Umbilical cord (tissue), 1 donor: ENCODE measurements at regions not wholly inside any gene's neighbourhood (a gene's known extent, or its start where the extent isn't known, plus 50 kb on each side); places are given as distances from the start of the nearest gene placed in this dataset.
A peak's percentile ranks its signal among the peaks of the same experiment; 100 is the strongest.
"Not testable (repeated sequence)": the region's sequence is repeated elsewhere in the genome, so short reads cannot be mapped to it uniquely, and the experiment has no call there.

Experiments
- DNase-seq: peaks from one replicate; pipeline ENCODE4 v3.0.0-alpha.2; 2015; ENCODE audit warnings: low spot score

DNA sequence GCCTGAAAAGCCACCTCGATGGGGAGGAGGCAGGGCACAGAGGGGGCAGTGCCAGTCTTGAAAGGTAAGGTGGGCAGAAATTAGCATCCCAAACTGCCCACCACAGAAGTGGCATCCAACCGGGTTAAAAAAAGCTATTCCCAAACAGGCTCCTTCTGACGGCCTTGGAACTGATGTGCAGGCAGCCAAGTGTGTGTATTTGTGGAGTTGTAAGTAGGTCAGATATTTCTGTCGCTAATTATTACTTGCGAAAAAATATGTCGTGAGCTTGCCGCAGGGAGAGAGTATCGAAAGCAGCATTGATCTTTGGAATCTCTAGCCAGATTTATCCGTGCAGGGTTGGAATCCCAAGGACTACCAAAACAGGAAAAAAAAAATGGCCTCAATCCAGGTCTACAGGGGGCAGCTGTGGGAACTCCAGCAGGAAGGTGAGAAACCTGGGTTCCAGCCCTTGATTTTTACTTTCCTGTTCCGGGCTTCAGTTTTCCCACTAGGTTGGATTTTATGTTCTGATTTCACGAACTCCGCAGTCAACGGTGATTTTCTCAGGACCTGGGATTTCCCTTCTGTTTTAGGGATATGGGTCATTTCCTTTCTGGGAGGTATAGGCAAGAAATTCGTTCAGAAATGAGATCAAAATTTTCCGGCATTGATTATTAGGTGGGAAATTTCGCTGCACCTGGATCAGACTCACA lies 200.8 kb downstream of the RGS3 start:
- no peak for DNase-seq

DNA sequence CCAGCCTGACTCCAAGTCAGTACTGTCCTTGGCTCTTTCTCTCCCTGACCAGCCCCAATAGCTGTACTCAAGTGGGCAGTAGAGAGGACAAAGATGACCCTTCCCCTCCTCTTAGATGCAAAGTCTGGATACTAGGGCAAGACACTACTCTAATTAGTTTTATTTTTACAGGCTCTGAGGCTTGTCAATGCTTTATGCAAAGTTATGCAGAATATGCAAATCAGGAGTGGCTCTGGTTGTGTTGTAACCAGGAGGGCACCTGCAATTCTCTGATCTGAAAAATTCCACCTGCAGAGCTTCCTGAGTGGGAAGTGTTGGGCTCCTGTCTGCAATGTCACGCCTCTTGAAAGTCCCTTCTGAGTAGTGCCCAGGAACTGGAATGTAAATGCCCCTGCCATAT lies 201.5 kb downstream of the RGS3 start:
- no peak for DNase-seq

DNA sequence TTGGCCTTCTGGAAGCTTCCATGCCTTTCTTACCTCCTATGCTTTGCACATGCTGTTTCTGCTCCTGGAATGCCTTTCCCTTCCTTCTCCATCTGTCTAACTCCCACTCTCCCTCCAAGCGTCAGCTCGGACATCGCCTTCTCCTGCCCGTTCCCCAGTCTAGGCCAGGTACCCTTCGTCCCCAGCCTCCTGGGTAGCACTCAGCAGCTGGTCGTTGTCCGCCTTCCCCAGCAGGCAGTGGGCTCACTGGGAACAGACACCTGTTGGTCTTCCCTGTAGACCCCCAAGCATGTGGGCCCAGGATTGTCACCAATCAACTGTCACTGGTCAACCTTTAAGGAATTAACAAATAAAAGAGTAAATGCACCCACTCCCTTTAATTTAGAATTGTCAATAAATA lies 202.2 kb downstream of the RGS3 start:
- no peak for DNase-seq

DNA sequence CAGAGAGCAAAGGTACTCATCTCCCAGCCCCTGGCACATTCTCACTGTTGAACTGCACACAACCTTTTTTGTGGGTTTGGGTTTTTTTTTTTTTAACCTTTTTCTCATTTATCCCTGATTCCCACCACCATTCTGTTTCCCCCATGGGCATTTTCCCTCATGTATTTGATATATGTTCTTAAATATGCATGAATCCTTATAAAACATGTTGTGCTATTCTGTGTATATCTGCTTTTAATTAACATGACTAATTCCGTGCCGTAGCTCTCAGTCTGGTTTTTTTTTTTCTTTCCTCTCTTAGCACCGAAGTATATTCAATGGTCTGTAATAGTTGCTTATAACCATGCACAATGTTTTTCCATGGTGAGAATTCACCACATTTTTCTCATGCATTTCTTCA lies 204.5 kb downstream of the RGS3 start:
- no peak for DNase-seq

DNA sequence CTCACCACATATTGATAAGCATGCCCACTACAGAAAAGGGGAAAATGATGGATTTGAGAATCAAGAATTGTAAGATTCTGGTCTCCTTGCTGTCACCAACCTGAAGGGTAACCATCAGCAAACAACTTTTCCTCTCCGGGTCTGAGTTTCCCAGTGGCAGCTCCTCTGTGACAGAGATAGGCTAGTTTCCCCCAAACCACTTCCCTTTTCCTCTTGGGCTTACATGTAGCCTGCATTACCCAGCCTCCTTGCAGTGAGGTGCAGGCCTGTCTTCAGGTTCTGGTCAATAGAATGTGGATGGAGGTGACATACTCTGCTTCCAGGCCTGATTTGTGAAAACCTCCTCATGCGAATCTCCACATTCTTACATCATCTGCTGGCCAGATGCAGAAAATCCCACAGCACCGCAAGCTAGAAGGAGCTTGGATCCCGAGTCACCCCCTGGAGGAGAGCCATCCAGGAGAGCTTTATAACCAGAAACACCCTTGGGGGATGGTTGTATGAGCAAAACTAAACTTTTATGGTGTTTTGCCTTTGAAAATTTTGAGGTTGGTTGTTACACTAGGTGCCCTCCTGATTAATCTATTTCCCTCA lies 206.1 kb downstream of the RGS3 start:
- no peak for DNase-seq

DNA sequence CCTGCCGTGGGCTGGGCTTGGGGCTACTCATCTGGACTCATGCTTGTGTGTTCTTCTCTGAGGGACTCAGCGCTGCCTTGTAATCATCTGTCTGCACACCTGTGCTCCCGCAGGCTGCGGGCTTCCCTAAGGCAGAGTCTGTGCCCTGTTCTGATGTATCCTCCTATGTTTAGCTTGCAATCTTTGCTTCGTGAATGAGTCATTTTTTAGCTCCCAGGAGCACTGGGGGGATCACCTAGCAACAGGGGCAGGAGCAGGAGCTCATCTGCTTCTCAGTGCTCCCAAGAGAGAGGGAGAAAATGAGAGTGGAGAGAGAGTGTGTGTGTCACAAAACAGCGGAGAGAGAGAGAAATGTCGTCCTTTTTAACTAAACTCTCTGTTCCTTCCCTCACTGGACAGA lies 202.4 kb upstream of the ZNF618 start:
- DNase-seq: no peak

DNA sequence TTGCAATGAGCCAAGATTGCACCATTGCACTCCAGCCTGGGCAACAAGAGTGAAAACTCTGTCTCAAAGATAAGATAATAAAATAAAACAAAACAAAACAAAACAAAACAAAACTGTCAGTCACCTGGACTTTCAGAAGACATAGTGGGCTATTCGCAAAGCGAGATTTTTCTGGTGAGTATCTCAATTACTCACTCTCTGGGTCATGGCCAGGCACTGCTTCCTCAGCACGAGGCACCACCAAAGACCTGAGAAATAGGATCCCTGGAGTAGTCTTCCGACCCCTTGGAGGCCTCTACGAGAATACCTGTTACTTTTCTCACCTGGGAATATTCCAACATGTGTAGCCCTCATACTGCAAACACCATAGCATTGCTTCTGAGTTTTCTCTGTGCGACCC lies 201.7 kb upstream of the ZNF618 start:
- DNase-seq: no peak

DNA sequence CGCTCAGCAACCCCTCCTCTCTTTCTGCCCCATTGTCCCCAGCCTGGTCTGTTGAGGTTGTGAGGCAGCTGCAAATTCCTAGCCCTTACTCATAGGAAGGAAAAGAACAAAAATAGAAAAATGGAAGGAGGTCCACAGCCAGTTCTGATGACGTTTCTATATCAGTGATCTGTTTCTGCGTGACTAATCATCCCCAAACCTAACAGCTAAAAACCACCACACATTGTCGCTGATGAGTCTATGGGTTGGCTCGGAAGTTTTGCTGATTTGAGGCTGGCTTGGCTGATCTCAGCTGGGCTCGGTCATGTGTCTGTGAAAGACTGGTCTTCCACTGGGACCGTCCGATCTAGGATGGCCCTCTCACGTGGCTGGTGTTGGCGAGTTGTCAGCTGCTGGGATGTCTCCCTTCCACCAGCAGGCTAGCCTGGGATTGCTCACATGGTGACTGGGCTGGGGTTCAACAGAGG lies 200.6 kb upstream of the ZNF618 start:
- no peak for DNase-seq

DNA sequence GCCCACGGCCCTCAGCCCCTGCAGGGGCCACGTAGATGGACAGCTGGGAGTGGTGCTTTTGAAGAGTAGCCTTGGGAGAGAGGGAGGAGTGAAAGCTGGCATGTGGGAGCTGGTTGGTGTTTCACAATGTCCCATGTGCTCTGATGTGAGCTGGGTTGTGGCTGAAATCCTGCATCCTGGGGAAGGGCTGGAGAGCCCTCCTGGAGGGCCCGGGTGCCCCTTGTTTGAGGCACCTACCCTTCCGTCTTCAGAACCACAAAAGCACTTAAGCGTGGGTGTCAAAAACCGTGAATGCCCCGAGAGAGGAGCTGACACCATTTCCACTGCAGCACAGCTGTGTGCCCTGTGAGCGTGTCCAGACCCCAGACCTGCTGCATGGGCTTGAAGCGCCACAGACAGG lies 199.1 kb upstream of the ZNF618 start:
- DNase-seq: no peak

DNA sequence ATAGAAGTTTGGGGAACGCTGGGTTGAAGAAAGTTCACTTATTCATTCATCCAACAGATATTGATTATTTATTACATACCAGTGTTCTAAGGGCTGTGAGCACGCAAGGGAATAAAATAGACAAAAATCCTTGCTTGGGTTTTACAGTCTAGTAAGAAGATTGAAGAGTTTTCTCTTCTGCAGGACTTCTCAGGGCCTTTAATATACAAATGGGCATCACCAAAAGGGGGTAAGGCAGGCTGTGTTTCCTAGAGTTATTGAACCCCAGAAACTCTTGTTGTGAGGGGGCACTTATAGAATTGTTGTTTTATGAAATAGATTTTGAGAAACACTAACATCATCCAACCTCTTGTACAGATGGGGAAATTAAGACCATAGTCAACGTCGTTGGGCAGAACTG lies 198.5 kb upstream of the ZNF618 start:
- DNase-seq: no peak

DNA sequence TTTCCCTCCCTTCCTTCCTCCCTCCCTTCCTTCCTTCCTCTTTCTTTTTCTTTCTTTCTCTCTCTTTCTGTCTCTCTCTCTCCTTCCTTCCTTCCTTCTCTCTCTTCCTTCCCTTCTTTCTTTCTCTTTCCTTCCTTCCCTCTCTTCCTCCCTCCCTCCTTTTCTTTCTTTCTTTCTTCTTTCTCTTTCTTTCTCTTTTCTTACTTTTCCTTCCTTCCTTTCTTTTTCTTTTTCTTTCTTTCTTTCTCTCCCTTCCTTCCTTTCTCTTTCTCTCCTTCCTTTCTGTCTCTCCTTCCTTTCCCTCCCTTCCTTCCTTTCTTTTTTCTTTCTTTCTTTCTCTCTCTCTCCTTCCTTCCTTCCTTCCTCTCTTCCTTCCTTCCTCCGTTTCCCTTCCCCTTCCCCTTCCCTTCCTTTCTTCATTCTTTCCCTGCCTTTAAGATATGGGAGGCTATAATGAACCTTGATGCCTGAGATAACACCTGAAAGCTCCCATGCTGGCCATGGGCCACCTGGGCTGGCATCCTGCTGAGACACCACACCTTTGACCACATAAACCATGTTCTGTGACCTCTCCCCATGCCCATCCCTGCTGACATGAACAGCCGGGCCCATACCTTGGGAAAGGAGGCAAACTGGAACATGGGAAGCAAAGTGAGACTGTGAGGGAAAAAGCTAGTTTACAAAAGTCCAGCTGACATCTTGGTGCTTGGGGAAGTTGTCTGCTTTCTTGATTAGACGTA lies 197.8 kb upstream of the ZNF618 start:
- no peak for DNase-seq

DNA sequence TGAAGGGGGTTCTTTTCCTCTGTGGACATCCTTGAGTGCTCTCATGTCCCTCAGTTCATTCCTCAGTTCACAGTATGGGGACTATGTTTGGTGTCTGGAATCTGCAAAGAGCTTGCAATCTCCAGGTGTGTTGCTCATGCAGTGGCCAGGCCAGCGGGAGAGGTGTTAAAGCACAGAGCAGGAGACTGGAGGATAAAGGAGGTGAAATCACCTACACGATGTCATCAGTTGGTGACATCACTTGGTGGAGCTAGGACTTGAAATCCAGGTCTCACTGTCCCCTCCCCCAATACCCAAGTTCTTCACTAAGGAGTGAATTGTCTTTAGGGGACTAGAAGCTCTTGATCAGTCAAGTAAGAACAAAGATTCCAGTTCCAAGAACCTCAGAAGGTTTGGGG lies 197.3 kb upstream of the ZNF618 start:
- DNase-seq: no peak

DNA sequence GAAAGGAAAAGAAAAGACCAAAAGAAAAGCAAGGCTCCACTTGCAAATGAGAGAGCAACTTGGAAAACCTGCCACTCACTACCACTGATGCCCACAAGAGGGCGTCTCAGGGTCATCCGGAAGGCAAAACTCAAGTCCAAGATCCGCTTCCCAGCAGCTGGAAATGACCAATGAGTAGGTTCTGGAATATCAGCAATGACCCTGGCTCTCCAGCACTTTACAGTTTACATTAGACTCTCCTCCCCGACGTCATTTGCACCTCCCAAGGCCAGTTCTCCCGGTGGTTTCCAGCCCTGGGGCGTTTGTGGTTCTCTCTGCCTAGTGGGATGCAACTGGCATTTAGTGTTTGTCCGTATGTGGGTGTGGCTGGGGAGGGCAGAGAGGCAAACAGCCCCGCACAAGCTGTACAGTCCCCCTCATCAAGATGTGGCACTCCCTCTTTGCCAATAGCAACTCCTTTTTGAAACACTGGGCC lies 193.8 kb upstream of the ZNF618 start:
- DNase-seq: peak; percentile 74

DNA sequence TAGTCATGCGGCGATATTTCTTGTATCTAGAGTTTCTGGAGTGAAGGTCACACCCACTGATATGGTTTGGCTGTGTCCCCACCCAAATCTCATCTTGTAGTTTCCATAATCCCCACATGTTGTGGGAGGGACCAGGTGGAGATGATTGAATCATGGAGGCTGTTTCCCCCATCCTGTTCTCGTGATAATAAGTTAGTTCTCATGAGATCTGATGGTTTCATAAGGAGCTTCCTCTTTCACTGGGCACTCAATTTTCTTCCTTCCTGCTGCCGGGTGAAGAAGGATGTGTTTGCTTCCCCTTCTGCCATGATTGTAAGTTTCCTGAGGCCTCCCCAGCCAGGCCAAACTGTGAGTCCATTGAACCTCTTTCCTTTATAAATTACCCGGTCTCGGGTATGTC lies 190.5 kb upstream of the ZNF618 start:
- not testable (repeated sequence) for DNase-seq

DNA sequence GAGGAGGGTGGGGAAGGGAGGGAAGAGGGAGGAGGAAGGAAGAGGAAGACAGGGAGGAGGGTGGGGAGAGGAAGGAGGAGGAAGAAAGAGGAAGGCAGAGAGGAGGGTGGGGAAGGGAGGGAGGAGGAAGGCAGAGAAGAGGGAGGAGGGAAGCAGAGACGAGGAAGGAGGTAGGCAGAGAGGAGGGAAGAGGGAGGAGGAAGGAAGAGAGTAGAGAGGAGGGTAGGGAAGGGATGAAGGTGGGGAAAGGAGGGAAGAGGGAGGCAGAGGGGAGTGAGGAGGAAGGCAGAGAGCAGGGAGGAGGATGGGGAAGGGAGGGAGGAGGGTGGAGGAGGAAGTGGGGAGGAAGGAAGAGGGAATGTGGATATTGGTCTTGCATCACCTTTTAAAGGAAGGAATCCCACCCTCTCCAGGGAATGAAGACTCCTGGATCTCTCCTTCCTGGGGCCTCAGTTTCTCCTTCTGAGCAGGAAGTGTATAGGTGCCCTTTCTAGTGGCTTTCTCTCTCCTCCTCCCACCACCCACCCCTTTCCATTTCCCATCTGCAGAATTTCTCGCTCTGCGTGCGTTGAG lies 188.9 kb upstream of the ZNF618 start:
- DNase-seq: no peak

DNA sequence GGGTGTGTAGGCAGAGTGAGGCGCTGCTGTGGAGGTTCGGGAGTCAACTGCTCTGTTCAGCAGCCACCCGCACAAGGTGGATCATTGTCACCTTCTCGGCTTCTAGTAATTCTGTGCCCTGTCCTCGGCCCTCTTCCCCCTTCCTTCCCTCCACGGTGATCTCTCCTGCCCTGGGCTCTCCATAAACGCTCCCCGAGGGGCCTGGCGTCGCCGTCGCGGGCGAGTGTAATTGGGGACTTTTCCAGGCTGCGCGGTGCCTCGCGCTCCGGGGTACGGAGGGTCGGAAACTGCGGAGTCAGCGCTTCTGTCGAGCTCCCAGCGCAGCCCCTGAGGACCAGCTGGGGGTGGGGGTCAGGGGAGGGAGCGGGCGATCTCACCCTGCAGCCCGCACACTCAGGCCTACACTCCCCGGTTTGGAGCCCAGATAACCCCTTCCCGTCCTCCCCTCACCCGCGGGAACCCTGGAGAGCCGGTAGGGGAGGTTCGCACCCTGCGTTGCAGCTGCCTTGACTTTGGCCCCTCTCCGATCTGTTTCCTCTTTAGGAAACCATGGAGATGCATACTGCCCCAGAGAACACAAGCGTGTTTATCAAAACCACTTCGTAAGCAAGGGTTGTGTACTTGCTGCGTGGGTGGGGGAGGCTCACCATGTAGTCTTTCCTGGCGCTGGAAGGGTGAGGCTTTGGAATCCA lies 188.3 kb upstream of the ZNF618 start:
- peak; percentile 12 for DNase-seq

DNA sequence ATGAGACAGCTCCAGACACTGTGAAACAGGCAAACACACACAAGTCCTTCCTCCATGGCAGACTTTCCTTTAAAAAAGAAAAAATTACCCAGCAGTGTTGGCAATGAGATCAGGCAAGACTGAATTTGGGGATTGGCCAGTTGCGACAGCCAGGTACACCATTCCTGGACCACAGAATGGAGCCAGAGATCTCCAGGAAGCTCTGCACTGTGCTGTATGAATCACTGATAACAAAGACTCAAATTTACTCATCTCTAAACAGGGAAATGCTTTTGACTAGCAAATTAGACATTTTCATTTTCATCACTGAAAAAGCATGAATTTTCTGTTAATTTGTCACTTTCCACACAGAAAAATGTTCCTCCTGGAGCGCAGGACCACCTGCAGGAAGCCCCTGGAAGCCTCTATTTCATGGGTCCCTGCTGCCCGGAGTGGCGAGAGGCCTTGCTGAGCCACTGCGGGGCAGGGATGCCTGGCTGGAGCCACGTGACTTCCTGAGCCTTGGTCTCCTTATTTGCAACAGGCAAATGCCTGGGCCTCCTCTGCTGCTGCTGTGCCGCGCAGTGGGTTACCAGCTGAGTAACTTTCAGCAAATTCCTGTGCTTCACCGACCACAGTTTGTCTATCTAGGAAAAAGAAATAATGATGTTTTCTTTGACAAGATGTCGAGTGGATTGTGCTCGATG lies 185.9 kb upstream of the ZNF618 start:
- no peak for DNase-seq

DNA sequence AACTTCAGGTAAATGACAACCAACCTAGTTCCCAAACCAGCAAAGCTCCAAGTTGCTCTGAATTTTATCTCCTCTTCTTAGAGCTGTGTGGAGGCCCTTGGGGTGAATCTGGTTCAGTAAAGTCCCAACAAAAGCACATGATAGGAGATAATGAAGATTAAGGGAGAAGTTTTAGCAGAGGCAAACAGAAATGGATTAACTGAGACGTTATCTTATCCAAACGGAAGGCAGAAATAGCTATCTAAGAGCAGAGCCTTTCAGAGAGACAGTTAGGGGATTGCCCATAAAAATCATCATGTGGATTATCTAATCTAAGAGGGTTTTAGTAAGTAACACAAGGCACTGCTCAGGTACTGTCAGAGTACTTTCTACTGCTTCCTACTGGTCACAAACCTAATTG lies 183.9 kb upstream of the ZNF618 start:
- DNase-seq: peak; percentile 51

DNA sequence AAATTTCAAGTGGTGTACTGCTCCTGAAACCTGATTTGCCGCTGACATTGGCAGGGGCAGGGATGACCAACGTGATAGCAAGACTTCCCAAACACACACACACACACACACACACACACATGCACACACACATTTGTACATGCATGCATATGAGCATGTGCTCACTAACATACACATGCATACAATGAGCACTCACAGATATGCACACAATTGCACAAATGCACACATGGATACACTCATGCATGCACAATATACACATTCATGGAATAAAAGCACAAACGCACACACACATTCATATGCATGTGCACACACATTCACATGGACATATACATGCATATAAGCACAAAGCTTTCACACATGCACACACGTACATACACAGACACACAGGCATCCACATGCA lies 181.2 kb upstream of the ZNF618 start:
- no peak for DNase-seq

DNA sequence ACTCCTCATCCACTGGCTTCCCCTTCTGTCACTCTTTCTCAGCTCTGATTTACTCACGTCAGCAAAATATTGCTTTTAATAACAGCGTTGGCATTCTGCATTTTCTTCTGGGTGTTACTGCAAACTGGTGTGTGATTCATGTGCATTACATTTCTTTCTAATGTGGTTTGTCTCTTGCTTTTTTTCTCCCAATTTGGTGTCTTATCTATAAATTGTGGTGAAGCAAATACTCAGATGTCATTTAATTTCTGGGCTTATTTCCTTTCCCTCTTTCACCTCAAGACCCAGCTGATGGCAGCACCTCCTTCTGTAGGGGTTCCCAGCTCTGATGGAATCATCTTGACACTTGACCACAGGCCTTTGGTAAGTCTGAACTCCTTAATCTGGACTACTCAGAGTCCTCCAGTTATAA lies 180.7 kb upstream of the ZNF618 start:
- DNase-seq: no peak

DNA sequence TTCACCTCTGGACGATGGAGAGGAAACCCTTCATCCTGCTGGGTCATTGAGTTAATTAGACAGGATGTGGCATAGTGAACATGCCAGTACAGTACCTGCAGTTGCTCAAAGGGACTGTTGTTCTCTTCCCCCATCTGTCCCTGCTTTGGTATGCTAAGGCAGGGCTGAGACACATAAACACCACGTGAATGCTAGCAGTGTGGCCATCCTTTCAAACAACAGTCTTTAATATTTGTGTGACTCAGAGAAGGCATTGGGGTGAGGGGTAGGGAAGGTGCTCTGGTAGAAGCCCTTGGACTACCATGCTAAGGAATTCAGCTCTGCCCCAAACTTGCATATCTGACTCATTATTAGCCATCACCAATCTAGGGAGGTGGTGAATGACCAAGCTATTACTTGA lies 180.2 kb upstream of the ZNF618 start:
- DNase-seq: no peak
